ENCODE measurements at regions not wholly inside any gene's neighbourhood (a gene's known extent, or its start where the extent isn't known, plus 50 kb on each side); places are given as distances from the start of the nearest gene placed in this dataset.

GRCh38 chr3:151576511-151577137 lies 115.8 kb upstream of the IGSF10 start (continued):
- no peak for TF ChIP-seq FEZF1 (tag by site-specific recombination; IDR thresholded peaks at IDR 0.05)
- no peak for TF ChIP-seq KLF1 (tag by site-specific recombination; IDR thresholded peaks at IDR 0.05)
- TF ChIP-seq, protein P1, sequence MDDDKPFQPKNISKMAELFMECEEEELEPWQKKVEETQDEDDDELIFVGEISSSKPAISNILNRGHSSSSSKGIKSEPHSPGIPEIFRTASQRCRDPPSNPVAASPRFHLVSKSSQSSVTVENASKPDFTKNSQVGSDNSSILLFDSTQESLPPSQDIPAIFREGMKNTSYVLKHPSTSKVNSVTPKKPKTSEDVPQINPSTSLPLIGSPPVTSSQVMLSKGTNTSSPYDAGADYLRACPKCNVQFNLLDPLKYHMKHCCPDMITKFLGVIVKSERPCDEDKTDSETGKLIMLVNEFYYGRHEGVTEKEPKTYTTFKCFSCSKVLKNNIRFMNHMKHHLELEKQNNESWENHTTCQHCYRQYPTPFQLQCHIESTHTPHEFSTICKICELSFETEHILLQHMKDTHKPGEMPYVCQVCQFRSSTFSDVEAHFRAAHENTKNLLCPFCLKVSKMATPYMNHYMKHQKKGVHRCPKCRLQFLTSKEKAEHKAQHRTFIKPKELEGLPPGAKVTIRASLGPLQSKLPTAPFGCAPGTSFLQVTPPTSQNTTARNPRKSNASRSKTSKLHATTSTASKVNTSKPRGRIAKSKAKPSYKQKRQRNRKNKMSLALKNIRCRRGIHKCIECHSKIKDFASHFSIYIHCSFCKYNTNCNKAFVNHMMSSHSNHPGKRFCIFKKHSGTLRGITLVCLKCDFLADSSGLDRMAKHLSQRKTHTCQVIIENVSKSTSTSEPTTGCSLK (tag by site-specific recombination; IDR thresholded peaks at IDR 0.05) = no peak

GRCh38 chr3:151568184-151568583 lies 107.3 kb upstream of the IGSF10 start:
- H3K4me1 ChIP-seq (ENCODE audit: control insufficient read depth, insufficient read depth, low read length) = no peaks in the 10 kb centered on the region
- no peak overlapping the region for H3K27ac ChIP-seq (ENCODE audit: extremely low read depth, low read depth, low read length)
- no peaks in the 10 kb centered on the region for H3K9me3 ChIP-seq (ENCODE audit: control insufficient read depth, insufficient read depth, low read depth, low read length)
- TF ChIP-seq ZNF335 (tag by site-specific recombination; conservative IDR thresholded peaks at IDR 0.05) (peak; percentile 51), ZBTB21 (tag by site-specific recombination; IDR thresholded peaks at IDR 0.05) (no peak), ZBTB49 (tag by site-specific recombination; IDR thresholded peaks at IDR 0.05; ENCODE audit: low read depth) (no peak), ZNF138 (tag by site-specific recombination; IDR thresholded peaks at IDR 0.05; ENCODE audit: borderline replicate concordance) (no peak), YY1 (tag by site-specific recombination; IDR thresholded peaks at IDR 0.05) (no peak), ZNF324 (tag by site-specific recombination; IDR thresholded peaks at IDR 0.05) (no peak), ZNF768 (tag by site-specific recombination; IDR thresholded peaks at IDR 0.05) (no peak)
- TF ChIP-seq, protein P2, sequence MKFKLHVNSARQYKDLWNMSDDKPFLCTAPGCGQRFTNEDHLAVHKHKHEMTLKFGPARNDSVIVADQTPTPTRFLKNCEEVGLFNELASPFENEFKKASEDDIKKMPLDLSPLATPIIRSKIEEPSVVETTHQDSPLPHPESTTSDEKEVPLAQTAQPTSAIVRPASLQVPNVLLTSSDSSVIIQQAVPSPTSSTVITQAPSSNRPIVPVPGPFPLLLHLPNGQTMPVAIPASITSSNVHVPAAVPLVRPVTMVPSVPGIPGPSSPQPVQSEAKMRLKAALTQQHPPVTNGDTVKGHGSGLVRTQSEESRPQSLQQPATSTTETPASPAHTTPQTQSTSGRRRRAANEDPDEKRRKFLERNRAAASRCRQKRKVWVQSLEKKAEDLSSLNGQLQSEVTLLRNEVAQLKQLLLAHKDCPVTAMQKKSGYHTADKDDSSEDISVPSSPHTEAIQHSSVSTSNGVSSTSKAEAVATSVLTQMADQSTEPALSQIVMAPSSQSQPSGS (tag by site-specific recombination; IDR thresholded peaks at IDR 0.05; ENCODE audit: low read depth) = peak; percentile 34; the same call in 1 of the 2 replicates
- TF ChIP-seq, protein P3, sequence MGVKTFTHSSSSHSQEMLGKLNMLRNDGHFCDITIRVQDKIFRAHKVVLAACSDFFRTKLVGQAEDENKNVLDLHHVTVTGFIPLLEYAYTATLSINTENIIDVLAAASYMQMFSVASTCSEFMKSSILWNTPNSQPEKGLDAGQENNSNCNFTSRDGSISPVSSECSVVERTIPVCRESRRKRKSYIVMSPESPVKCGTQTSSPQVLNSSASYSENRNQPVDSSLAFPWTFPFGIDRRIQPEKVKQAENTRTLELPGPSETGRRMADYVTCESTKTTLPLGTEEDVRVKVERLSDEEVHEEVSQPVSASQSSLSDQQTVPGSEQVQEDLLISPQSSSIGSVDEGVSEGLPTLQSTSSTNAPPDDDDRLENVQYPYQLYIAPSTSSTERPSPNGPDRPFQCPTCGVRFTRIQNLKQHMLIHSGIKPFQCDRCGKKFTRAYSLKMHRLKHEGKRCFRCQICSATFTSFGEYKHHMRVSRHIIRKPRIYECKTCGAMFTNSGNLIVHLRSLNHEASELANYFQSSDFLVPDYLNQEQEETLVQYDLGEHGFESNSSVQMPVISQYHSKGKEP (tag by site-specific recombination; IDR thresholded peaks at IDR 0.05) = no peak
- no peak overlapping the region for H3K4me3 ChIP-seq (ENCODE audit: low read depth, low read length)
- CTCF ChIA-PET = no interaction called here
- POLR2A ChIA-PET = no interaction called here
- no peaks in the 10 kb centered on the region for H3K36me3 ChIP-seq (ENCODE audit: control insufficient read depth in 2 of 2, insufficient read depth in 1 of 2, low read length in 2 of 2)

GRCh38 chr3:151567477-151567876 lies 106.6 kb upstream of the IGSF10 start:
- Histone ChIP-seq H3K4me1 (ENCODE audit: control insufficient read depth, insufficient read depth, low read length) (no peaks in the 10 kb centered on the region), H3K36me3 (ENCODE audit: control insufficient read depth in 2 of 2, insufficient read depth in 1 of 2, low read length in 2 of 2) (no peaks in the 10 kb centered on the region), H3K4me3 (ENCODE audit: low read depth, low read length) (no peak overlapping the region), H3K27ac (ENCODE audit: extremely low read depth, low read depth, low read length) (no peak overlapping the region), H3K9me3 (ENCODE audit: control insufficient read depth, insufficient read depth, low read depth, low read length) (no peaks in the 10 kb centered on the region)
- ChIA-PET CTCF (no interaction called here), POLR2A (no interaction called here)
- TF ChIP-seq ZNF274 (IDR thresholded peaks at IDR 0.05; ENCODE audit: low read length) (no peak), ZNF274 (tag by site-specific recombination; IDR thresholded peaks at IDR 0.05; ENCODE audit: borderline replicate concordance) (no peak), ZNF221 (tag by site-specific recombination; IDR thresholded peaks at IDR 0.05; ENCODE audit: borderline replicate concordance) (no peak), ZNF473 (tag by site-specific recombination; IDR thresholded peaks at IDR 0.05) (no peak), ZNF521 (tag by site-specific recombination; IDR thresholded peaks at IDR 0.05) (no peak), ZNF501 (tag by site-specific recombination; IDR thresholded peaks at IDR 0.05) (no peak), SETDB1 (IDR thresholded peaks at IDR 0.05; ENCODE audit: insufficient read length, low read length) (no peak), ZNF600 (tag by site-specific recombination; IDR thresholded peaks at IDR 0.05) (no peak), ZIC2 (tag by site-specific recombination; IDR thresholded peaks at IDR 0.05) (no peak)
- TF ChIP-seq, protein P4, sequence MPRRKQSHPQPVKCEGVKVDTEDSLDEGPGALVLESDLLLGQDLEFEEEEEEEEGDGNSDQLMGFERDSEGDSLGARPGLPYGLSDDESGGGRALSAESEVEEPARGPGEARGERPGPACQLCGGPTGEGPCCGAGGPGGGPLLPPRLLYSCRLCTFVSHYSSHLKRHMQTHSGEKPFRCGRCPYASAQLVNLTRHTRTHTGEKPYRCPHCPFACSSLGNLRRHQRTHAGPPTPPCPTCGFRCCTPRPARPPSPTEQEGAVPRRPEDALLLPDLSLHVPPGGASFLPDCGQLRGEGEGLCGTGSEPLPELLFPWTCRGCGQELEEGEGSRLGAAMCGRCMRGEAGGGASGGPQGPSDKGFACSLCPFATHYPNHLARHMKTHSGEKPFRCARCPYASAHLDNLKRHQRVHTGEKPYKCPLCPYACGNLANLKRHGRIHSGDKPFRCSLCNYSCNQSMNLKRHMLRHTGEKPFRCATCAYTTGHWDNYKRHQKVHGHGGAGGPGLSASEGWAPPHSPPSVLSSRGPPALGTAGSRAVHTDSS (tag by site-specific recombination; IDR thresholded peaks at IDR 0.05) = no peak
- TF ChIP-seq, protein P1 (tag by site-specific recombination; IDR thresholded peaks at IDR 0.05) = no peak
